Breast epithelium (tissue), 3 donors: ENCODE measurements at regions not wholly inside any gene's neighbourhood (a gene's known extent, or its start where the extent isn't known, plus 50 kb on each side); places are given as distances from the start of the nearest gene placed in this dataset.

Experiments
- CTCF ChIP-seq, 3 donors: fragments of 450-650 bp; IDR thresholded peaks; one replicate each; pipeline ENCODE4 v1.5.1; 2016 to 2017; ENCODE audit warnings: antibody characterized with exemption in 3 of 3, mild to moderate bottlenecking in 3 of 3, moderate library complexity in 3 of 3
- POLR2AphosphoS5 ChIP-seq, 3 donors: sonication (generic); formaldehyde crosslinking; IDR thresholded peaks; one replicate each; pipeline ENCODE4 v1.6.1; 2017; ENCODE audit warnings: antibody characterized with exemption in 3 of 3

- TF ChIP-seq CTCF (IDR thresholded peaks at IDR 0.05) (no peak), POLR2AphosphoS5 (IDR thresholded peaks at IDR 0.05) (no peak)
Observed at GRCh38 chr1:219442611-219443061, 170.3 kb downstream of the ZC3H11B start.
